A549 (cell line): ENCODE measurements at regions not wholly inside any gene's neighbourhood (a gene's known extent, or its start where the extent isn't known, plus 50 kb on each side); places are given as distances from the start of the nearest gene placed in this dataset.

Experiments
- ATAC-seq, 2 experiments: fragments of 200-7000 bp in 1 of 2; fragments of >200 bp in 1 of 2; cut with Nextera tagmentation in 1 of 2; cut with Tn5 transposase in 1 of 2; 3 replicates each; pipeline versions ENCODE4 v1.8.0 to v1.9.1; 2018 to 2020; ENCODE audit warnings: mild to moderate bottlenecking in 1 of 2, moderate library complexity in 1 of 2
- CTCF ChIA-PET: fragments of 300-600 bp; sonication (Branson Sonifier 250); formaldehyde crosslinking; extraction: SDS; loops from one replicate; lab custom pipeline; 2021; ENCODE audit warnings: antibody characterized with exemption, inconsistent platforms; lab: Yijun Ruan, JAX
- POLR2A ChIA-PET: fragments of 350-600 bp; formaldehyde crosslinking; extraction: SDS; loops from one replicate; lab custom pipeline; 2021; ENCODE audit warnings: antibody characterized with exemption, inconsistent platforms; lab: Yijun Ruan, JAX
- DNase-seq, 2 experiments: peaks; one replicate each; pipeline versions ENCODE4 v3.0.0 to v3.0.0-alpha.2; 2011 to 2016; ENCODE audit warnings: low read depth in 1 of 2, low spot score in 1 of 2
- FAIRE-seq: peaks from 2 replicates; lab custom pipeline; 2011; peaks lifted over from hg19 to GRCh38; lab: Jason Lieb, UNC
- H3K27ac ChIP-seq, 2 experiments: fragments of >200 bp; sonication (Bioruptor Twin); formaldehyde crosslinking; 3 replicates each; pipeline ENCODE4 v1.5.1; 2016 to 2017
- H3K4me1 ChIP-seq: fragments of >200 bp; sonication (Bioruptor Twin); formaldehyde crosslinking; 3 replicates; pipeline ENCODE4 v1.6.1; 2016
- H3K4me2 ChIP-seq: fragments of >200 bp; sonication (Bioruptor Twin); formaldehyde crosslinking; 3 replicates; pipeline ENCODE4 v1.6.1; 2016
- H3K4me3 ChIP-seq: fragments of >200 bp; sonication (Bioruptor Twin); formaldehyde crosslinking; 3 replicates; pipeline ENCODE4 v1.5.1; 2016
- H3K9me3 ChIP-seq: fragments of >200 bp; sonication (Bioruptor Twin); formaldehyde crosslinking; 3 replicates; pipeline ENCODE4 v1.6.1; 2016
- CBX2 ChIP-seq: fragments of 200-600 bp; sonication (generic); IDR thresholded peaks from 2 replicates; pipeline ENCODE4 v1.6.1; 2016; ENCODE audit warnings: low read depth, mild to moderate bottlenecking, borderline replicate concordance
- CBX8 ChIP-seq: fragments of 200-600 bp; sonication (generic); IDR thresholded peaks from 2 replicates; pipeline ENCODE4 v1.6.1; 2016
- CHD2 ChIP-seq: fragments of 150-350 bp; IDR thresholded peaks from 2 replicates; pipeline ENCODE4 v1.6.1; 2014; ENCODE audit warnings: low read length; ENCODE audit not compliant: partially characterized antibody
- CHD4 ChIP-seq: fragments of 200-600 bp; sonication (generic); IDR thresholded peaks from 2 replicates; pipeline ENCODE4 v1.6.1; 2016; ENCODE audit warnings: antibody characterized with exemption, mild to moderate bottlenecking, borderline replicate concordance
- EHF ChIP-seq: fragments of 250-450 bp; sonication (Bioruptor Pico); IDR thresholded peaks from 2 replicates; pipeline ENCODE4 v1.5.0; 2020; ENCODE audit warnings: mild to moderate bottlenecking
- ESRRA ChIP-seq: fragments of 150-350 bp; IDR thresholded peaks from 2 replicates; pipeline ENCODE4 v1.6.1; 2014; ENCODE audit warnings: mild to moderate bottlenecking, low read length, borderline replicate concordance
- FOSL2 ChIP-seq, 2 experiments: fragments of 450-650 bp in 1 of 2; fragments of >200 bp in 1 of 2; sonication (Bioruptor Twin) in 1 of 2; formaldehyde crosslinking; IDR thresholded peaks; 2 replicates each; pipeline versions ENCODE4 v1.5.0 to v1.6.1; 2016 to 2020; ENCODE audit warnings: mild to moderate bottlenecking in 1 of 2, moderate library complexity in 1 of 2
- HES2 ChIP-seq: fragments of >200 bp; sonication (Bioruptor Twin); formaldehyde crosslinking; IDR thresholded peaks from 2 replicates; pipeline ENCODE4 v1.6.1; 2016
- HEYL ChIP-seq: fragments of 250-450 bp; sonication (Bioruptor Pico); IDR thresholded peaks from 2 replicates; pipeline ENCODE4 v1.8.0; 2021; ENCODE audit warnings: mild to moderate bottlenecking, moderate library complexity
- HOXB13 ChIP-seq: fragments of 250-450 bp; sonication (Bioruptor Pico); IDR thresholded peaks from 2 replicates; pipeline ENCODE4 v1.5.0; 2020; ENCODE audit warnings: low read depth, mild to moderate bottlenecking, moderate library complexity
- HOXB5 ChIP-seq: fragments of 250-450 bp; sonication (Bioruptor Pico); IDR thresholded peaks from 2 replicates; pipeline ENCODE4 v1.5.0; 2020; ENCODE audit warnings: mild to moderate bottlenecking, moderate library complexity
- JUN ChIP-seq, 2 experiments: fragments of >200 bp; sonication (Bioruptor Twin); formaldehyde crosslinking; IDR thresholded peaks; 2 replicates in 1 of 2; 3 replicates in 1 of 2; pipeline ENCODE4 v1.6.1; 2016 to 2017
- KDM5A ChIP-seq: fragments of 200-600 bp; sonication (generic); IDR thresholded peaks from 2 replicates; pipeline ENCODE4 v1.6.1; 2016; ENCODE audit warnings: antibody characterized with exemption, mild to moderate bottlenecking
- MAFK ChIP-seq: fragments of 450-650 bp; IDR thresholded peaks from 2 replicates; pipeline ENCODE4 v1.6.1; 2014; ENCODE audit not compliant: partially characterized antibody
- MAZ ChIP-seq: fragments of 150-350 bp; IDR thresholded peaks from 2 replicates; pipeline ENCODE4 v1.6.1; 2014; ENCODE audit warnings: antibody characterized with exemption, low read depth, low read length, borderline replicate concordance
- NFE2L2 ChIP-seq: fragments of 150-350 bp; conservative IDR thresholded peaks from 2 replicates; pipeline ENCODE4 v1.6.1; 2014; ENCODE audit warnings: low read length
- NPAS2 ChIP-seq: fragments of 250-450 bp; sonication (Bioruptor Pico); IDR thresholded peaks from 2 replicates; pipeline ENCODE4 v1.8.0; 2022; ENCODE audit warnings: mild to moderate bottlenecking, moderate library complexity, borderline replicate concordance
- PBX3 ChIP-seq: IDR thresholded peaks from 2 replicates; pipeline ENCODE4 v1.6.1; 2012
- PHF8 ChIP-seq: fragments of 200-600 bp; sonication (generic); IDR thresholded peaks from 2 replicates; pipeline ENCODE4 v1.6.1; 2016; ENCODE audit warnings: low read depth, mild to moderate bottlenecking, antibody characterized with exemption, moderate library complexity, borderline replicate concordance
- RAD21 ChIP-seq, 2 experiments: fragments of >200 bp in 1 of 2; sonication (Bioruptor Twin) in 1 of 2; formaldehyde crosslinking in 1 of 2; IDR thresholded peaks in 1 of 2; conservative IDR thresholded peaks in 1 of 2; 2 replicates in 1 of 2; 3 replicates in 1 of 2; pipeline ENCODE4 v1.6.1; 2012 to 2018; ENCODE audit warnings: inconsistent platforms in 1 of 2
- RARB ChIP-seq: fragments of 250-450 bp; sonication (Bioruptor Pico); IDR thresholded peaks from 2 replicates; pipeline ENCODE4 v1.8.0; 2021; ENCODE audit warnings: mild to moderate bottlenecking, moderate library complexity
- RFX5 ChIP-seq: fragments of 450-650 bp; IDR thresholded peaks from 2 replicates; pipeline ENCODE4 v1.7.1; 2014; ENCODE audit warnings: antibody characterized with exemption, mild to moderate bottlenecking, moderate library complexity
- RNF2 ChIP-seq: fragments of 200-600 bp; sonication (generic); IDR thresholded peaks from 2 replicates; pipeline ENCODE4 v1.6.1; 2016; ENCODE audit warnings: low read depth, mild to moderate bottlenecking, antibody characterized with exemption, moderate library complexity, borderline replicate concordance
- ZSCAN20 ChIP-seq: fragments of 250-450 bp; sonication (Bioruptor Pico); IDR thresholded peaks from 2 replicates; pipeline ENCODE4 v1.8.0; 2022; ENCODE audit warnings: mild to moderate bottlenecking, moderate library complexity
- WGBS: methylation state at CpG from one replicate; pipeline ENCODE4 v1.1.6; 2017; ENCODE audit errors: missing lambda C conversion rate; 5-methylcytosine and 5-hydroxymethylcytosine counted together
- TF ChIP-seq, protein P1 (sequence below): fragments of >200 bp; sonication (Bioruptor Twin); formaldehyde crosslinking; IDR thresholded peaks from 3 replicates; pipeline ENCODE4 v1.5.1; 2016
- TF ChIP-seq, protein P2 (sequence below): fragments of 250-450 bp; sonication (Bioruptor Pico); IDR thresholded peaks from 2 replicates; pipeline ENCODE4 v1.5.0; 2021; ENCODE audit warnings: mild to moderate bottlenecking, moderate library complexity, borderline replicate concordance

DNA sequence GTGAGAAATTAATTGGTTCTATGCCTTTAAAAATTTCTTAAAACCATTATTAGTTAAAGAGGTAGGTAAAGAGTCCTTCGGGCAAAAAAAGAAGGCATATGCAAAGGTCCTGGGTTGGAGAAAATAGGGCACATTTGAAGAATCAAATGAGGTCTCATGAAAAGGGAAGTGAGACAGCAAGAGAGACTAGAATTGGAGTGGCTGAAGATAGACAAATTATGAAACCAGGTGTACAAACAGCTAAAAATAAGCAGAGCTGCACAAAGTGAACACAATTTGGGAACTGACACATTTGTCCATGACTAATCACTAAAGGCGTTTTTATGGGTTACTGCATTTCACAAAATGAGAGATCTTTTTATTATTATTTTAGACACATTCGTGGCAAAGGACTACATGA lies 581.2 kb downstream of the PYDC2 start:
- ATAC-seq (no peak), DNase-seq (no peak)
- H3K4me1 ChIP-seq: no peaks in the 10 kb centered on the region
- H3K4me3 ChIP-seq: no peak overlapping the region
- WGBS: 33% methylated on average over 3 of the region's 3 CpGs
- TF ChIP-seq ZSCAN20 (no peak), PBX3 (no peak), ESRRA (no peak), FOSL2 (IDR thresholded peaks at IDR 0.05) (no peak), FOSL2 (CRISPR knock-in tag; IDR thresholded peaks at IDR 0.05) (no peak), MAZ (no peak), RNF2 (no peak), KDM5A (no peak), HES2 (no peak), RFX5 (no peak), NPAS2 (CRISPR knock-in tag) (no peak), HOXB13 (CRISPR knock-in tag) (no peak), EHF (CRISPR knock-in tag) (no peak), RARB (no peak)
- TF ChIP-seq, protein P1, sequence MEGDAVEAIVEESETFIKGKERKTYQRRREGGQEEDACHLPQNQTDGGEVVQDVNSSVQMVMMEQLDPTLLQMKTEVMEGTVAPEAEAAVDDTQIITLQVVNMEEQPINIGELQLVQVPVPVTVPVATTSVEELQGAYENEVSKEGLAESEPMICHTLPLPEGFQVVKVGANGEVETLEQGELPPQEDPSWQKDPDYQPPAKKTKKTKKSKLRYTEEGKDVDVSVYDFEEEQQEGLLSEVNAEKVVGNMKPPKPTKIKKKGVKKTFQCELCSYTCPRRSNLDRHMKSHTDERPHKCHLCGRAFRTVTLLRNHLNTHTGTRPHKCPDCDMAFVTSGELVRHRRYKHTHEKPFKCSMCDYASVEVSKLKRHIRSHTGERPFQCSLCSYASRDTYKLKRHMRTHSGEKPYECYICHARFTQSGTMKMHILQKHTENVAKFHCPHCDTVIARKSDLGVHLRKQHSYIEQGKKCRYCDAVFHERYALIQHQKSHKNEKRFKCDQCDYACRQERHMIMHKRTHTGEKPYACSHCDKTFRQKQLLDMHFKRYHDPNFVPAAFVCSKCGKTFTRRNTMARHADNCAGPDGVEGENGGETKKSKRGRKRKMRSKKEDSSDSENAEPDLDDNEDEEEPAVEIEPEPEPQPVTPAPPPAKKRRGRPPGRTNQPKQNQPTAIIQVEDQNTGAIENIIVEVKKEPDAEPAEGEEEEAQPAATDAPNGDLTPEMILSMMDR: no peak
- TF ChIP-seq, all 56 proteins: peak for 0
- Histone ChIP-seq H3K9me3 (no peaks in the 10 kb centered on the region), H3K27ac (no peak overlapping the region), H3K4me2 (no peak overlapping the region)
- CTCF ChIA-PET: no interaction called here
- FAIRE-seq: no peak
- POLR2A ChIA-PET: no interaction called here

DNA sequence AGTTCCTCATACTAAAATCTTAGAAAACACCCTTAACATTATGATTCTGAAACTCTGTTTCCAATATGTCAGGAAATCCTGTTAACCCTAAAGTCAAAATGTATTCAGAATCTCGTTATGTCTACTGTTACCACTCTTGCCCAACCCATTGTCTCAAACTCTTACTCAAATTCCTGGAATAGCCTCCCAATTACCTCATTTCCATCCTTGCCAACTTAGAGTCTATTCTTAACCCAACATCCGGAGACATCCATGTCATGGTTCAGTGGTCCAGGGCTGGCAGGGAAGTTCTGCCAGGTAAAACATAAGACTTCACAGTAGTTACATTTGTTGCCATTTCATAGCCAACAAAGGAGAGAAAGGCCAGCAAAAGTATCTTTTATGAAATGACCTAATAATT lies 593.9 kb downstream of the PYDC2 start:
- POLR2A ChIA-PET: no interaction called here
- CTCF ChIA-PET: no interaction called here
- DNase-seq: no peak

More for the DNA sequence above, 593.9 kb downstream of the PYDC2 start:
- no peak overlapping the region for H3K27ac ChIP-seq
- H3K4me1 ChIP-seq: no peaks in the 10 kb centered on the region
- H3K9me3 ChIP-seq: no peaks in the 10 kb centered on the region
- FAIRE-seq (no peak), ATAC-seq (no peak)
- no peak overlapping the region for H3K4me3 ChIP-seq
- no peak for TF ChIP-seq CHD4
- TF ChIP-seq NFE2L2: no peak
- TF ChIP-seq ZSCAN20: no peak
- no peak for TF ChIP-seq JUN (IDR thresholded peaks at IDR 0.05)
- TF ChIP-seq, protein P2, sequence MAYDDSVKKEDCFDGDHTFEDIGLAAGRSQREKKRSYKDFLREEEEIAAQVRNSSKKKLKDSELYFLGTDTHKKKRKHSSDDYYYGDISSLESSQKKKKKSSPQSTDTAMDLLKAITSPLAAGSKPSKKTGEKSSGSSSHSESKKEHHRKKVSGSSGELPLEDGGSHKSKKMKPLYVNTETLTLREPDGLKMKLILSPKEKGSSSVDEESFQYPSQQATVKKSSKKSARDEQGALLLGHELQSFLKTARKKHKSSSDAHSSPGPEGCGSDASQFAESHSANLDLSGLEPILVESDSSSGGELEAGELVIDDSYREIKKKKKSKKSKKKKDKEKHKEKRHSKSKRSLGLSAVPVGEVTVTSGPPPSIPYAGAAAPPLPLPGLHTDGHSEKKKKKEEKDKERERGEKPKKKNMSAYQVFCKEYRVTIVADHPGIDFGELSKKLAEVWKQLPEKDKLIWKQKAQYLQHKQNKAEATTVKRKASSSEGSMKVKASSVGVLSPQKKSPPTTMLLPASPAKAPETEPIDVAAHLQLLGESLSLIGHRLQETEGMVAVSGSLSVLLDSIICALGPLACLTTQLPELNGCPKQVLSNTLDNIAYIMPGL (CRISPR knock-in tag): no peak
- TF ChIP-seq CBX8: no peak
- TF ChIP-seq NPAS2 (CRISPR knock-in tag): no peak
- no peak for TF ChIP-seq MAFK
- TF ChIP-seq RAD21 (conservative IDR thresholded peaks at IDR 0.05 in 1 of 2, IDR thresholded peaks at IDR 0.05 in 1 of 2): no peak
- no peak for TF ChIP-seq CHD2
- no peak for TF ChIP-seq MAZ
- no peak for TF ChIP-seq PBX3
- TF ChIP-seq PHF8: no peak
- no peak for TF ChIP-seq ESRRA
- TF ChIP-seq HOXB13 (CRISPR knock-in tag): no peak
- no peak for TF ChIP-seq FOSL2 (IDR thresholded peaks at IDR 0.05)
- TF ChIP-seq FOSL2 (CRISPR knock-in tag; IDR thresholded peaks at IDR 0.05): no peak
- no peak for TF ChIP-seq CBX2
- TF ChIP-seq HOXB5 (CRISPR knock-in tag): no peak
- TF ChIP-seq RFX5: no peak
- no peak for TF ChIP-seq HEYL (CRISPR knock-in tag)
- no peak overlapping the region for H3K4me2 ChIP-seq
- 7% methylated on average over 2 of the region's 2 CpGs for WGBS
